ENCODE measurements at regions not wholly inside any gene's neighbourhood (a gene's known extent, or its start where the extent isn't known, plus 50 kb on each side); places are given as distances from the start of the nearest gene placed in this dataset.

- TF ChIP-seq YY1 (IDR thresholded peaks at IDR 0.05; ENCODE audit: low read depth) = no peak
- TF ChIP-seq CREB1 (IDR thresholded peaks at IDR 0.05; ENCODE audit: low read depth) = no peak
- no peak for TF ChIP-seq USF1 (IDR thresholded peaks at IDR 0.05)
- TF ChIP-seq, protein P1, sequence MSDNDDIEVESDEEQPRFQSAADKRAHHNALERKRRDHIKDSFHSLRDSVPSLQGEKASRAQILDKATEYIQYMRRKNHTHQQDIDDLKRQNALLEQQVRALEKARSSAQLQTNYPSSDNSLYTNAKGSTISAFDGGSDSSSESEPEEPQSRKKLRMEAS (IDR thresholded peaks at IDR 0.05) = no peak
- TF ChIP-seq TEAD4 (IDR thresholded peaks at IDR 0.05) = no peak
- TF ChIP-seq NFIC (IDR thresholded peaks at IDR 0.05) = no peak
- TF ChIP-seq CEBPB (IDR thresholded peaks at IDR 0.05) = no peak
- no peak for TF ChIP-seq EGR1 (IDR thresholded peaks at IDR 0.05)
- no peak for TF ChIP-seq RAD21 (IDR thresholded peaks at IDR 0.05; ENCODE audit: low read depth)
These were observed 216.8 kb downstream of the NXNL2 start for GRCh38 chr9:88751781-88752180.

GRCh38 chr9:88753691-88754367, 218.9 kb downstream of the NXNL2 start:
- no peak for TF ChIP-seq EP300 (IDR thresholded peaks at IDR 0.05; ENCODE audit: borderline replicate concordance)
- no peak for TF ChIP-seq YY1 (IDR thresholded peaks at IDR 0.05; ENCODE audit: low read depth)
- TF ChIP-seq RAD21 (IDR thresholded peaks at IDR 0.05; ENCODE audit: low read depth) = no peak
- TF ChIP-seq EGR1 (IDR thresholded peaks at IDR 0.05) = no peak
- no peak for TF ChIP-seq CEBPB (IDR thresholded peaks at IDR 0.05)
- TF ChIP-seq, protein P2, sequence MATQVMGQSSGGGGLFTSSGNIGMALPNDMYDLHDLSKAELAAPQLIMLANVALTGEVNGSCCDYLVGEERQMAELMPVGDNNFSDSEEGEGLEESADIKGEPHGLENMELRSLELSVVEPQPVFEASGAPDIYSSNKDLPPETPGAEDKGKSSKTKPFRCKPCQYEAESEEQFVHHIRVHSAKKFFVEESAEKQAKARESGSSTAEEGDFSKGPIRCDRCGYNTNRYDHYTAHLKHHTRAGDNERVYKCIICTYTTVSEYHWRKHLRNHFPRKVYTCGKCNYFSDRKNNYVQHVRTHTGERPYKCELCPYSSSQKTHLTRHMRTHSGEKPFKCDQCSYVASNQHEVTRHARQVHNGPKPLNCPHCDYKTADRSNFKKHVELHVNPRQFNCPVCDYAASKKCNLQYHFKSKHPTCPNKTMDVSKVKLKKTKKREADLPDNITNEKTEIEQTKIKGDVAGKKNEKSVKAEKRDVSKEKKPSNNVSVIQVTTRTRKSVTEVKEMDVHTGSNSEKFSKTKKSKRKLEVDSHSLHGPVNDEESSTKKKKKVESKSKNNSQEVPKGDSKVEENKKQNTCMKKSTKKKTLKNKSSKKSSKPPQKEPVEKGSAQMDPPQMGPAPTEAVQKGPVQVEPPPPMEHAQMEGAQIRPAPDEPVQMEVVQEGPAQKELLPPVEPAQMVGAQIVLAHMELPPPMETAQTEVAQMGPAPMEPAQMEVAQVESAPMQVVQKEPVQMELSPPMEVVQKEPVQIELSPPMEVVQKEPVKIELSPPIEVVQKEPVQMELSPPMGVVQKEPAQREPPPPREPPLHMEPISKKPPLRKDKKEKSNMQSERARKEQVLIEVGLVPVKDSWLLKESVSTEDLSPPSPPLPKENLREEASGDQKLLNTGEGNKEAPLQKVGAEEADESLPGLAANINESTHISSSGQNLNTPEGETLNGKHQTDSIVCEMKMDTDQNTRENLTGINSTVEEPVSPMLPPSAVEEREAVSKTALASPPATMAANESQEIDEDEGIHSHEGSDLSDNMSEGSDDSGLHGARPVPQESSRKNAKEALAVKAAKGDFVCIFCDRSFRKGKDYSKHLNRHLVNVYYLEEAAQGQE (IDR thresholded peaks at IDR 0.05; ENCODE audit: low read depth) = no peak
- no peak for TF ChIP-seq TCF12 (IDR thresholded peaks at IDR 0.05; ENCODE audit: low read depth)
- no peak for TF ChIP-seq TAF1 (IDR thresholded peaks at IDR 0.05; ENCODE audit: low read depth)
- no peak for TF ChIP-seq ZBTB7A (IDR thresholded peaks at IDR 0.05; ENCODE audit: low read depth)
- no peak for TF ChIP-seq USF1 (IDR thresholded peaks at IDR 0.05)
- no peak for TF ChIP-seq FOXM1 (IDR thresholded peaks at IDR 0.05; ENCODE audit: borderline replicate concordance, low read depth)
- no peak for TF ChIP-seq CREB1 (IDR thresholded peaks at IDR 0.05; ENCODE audit: low read depth)
- TF ChIP-seq TEAD4 (IDR thresholded peaks at IDR 0.05) = no peak
- TF ChIP-seq, protein P1 (IDR thresholded peaks at IDR 0.05) = no peak
- no peak for TF ChIP-seq NFIC (IDR thresholded peaks at IDR 0.05)

DNA sequence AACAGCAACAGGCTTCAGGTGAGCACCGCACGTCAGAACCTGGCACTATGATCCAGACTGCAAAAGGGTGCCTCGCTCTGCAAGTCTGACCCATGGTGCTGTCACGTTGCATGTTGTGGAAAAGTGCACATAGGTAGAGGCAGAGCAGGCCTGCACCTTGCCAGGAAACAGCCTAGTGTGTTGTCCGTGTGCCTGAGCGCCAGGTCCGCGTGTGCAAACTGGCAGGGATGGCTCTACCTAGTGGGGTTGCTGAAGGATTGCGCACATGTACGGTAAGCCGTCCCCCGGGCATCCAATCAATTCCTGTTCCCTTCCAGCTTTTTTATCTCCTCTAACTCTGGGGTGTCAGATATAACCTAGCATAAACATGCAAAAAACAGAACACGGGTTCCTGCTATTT, 219.5 kb downstream of the NXNL2 start:
- TF ChIP-seq ZBTB7A (IDR thresholded peaks at IDR 0.05; ENCODE audit: low read depth) (no peak), USF1 (IDR thresholded peaks at IDR 0.05) (no peak), TCF12 (IDR thresholded peaks at IDR 0.05; ENCODE audit: low read depth) (no peak), EP300 (IDR thresholded peaks at IDR 0.05; ENCODE audit: borderline replicate concordance) (no peak)
- TF ChIP-seq, protein P1 (IDR thresholded peaks at IDR 0.05) = no peak

DNA sequence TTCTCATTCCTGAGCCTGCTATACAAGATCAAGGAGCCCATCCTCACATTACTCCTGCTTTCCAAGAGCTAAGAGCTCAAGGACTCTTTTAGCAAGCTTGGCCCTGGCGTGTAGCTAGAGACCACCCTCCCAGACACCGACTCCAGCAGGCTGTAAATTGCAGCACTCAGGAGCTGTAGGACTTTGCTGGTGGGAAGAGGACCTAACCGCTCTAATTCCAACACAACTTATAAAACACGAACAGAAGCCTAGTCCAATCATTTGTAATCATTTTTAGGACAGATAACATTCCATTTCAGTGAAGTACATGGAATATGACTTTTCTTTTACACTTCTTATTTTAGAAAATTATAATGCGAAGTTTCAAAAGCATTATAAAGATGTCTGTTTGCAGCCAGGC, 219.9 kb downstream of the NXNL2 start:
- TF ChIP-seq CREB1 (IDR thresholded peaks at IDR 0.05; ENCODE audit: low read depth) = no peak
- TF ChIP-seq EGR1 (IDR thresholded peaks at IDR 0.05) = no peak
- TF ChIP-seq YY1 (IDR thresholded peaks at IDR 0.05; ENCODE audit: low read depth) = no peak
- no peak for TF ChIP-seq FOXM1 (IDR thresholded peaks at IDR 0.05; ENCODE audit: borderline replicate concordance, low read depth)
- TF ChIP-seq USF1 (IDR thresholded peaks at IDR 0.05) = no peak
- TF ChIP-seq TAF1 (IDR thresholded peaks at IDR 0.05; ENCODE audit: low read depth) = no peak
- TF ChIP-seq CEBPB (IDR thresholded peaks at IDR 0.05) = no peak
- no peak for TF ChIP-seq EP300 (IDR thresholded peaks at IDR 0.05; ENCODE audit: borderline replicate concordance)
- no peak for TF ChIP-seq ZBTB7A (IDR thresholded peaks at IDR 0.05; ENCODE audit: low read depth)
- TF ChIP-seq NFIC (IDR thresholded peaks at IDR 0.05) = no peak
- TF ChIP-seq, protein P1 (IDR thresholded peaks at IDR 0.05) = no peak

GRCh38 chr9:88757406-88758010, 222.5 kb downstream of the NXNL2 start:
- TF ChIP-seq YY1 (IDR thresholded peaks at IDR 0.05; ENCODE audit: low read depth) = no peak
- TF ChIP-seq USF1 (IDR thresholded peaks at IDR 0.05) = no peak

- TF ChIP-seq CEBPB (IDR thresholded peaks at IDR 0.05) = no peak
- TF ChIP-seq, protein P1 (IDR thresholded peaks at IDR 0.05) = no peak
- no peak for TF ChIP-seq CREB1 (IDR thresholded peaks at IDR 0.05; ENCODE audit: low read depth)
- no peak for TF ChIP-seq TEAD4 (IDR thresholded peaks at IDR 0.05)
- TF ChIP-seq YY1 (IDR thresholded peaks at IDR 0.05; ENCODE audit: low read depth) = no peak
- TF ChIP-seq RAD21 (IDR thresholded peaks at IDR 0.05; ENCODE audit: low read depth) = no peak
- TF ChIP-seq FOXM1 (IDR thresholded peaks at IDR 0.05; ENCODE audit: borderline replicate concordance, low read depth) = no peak
- no peak for TF ChIP-seq TCF12 (IDR thresholded peaks at IDR 0.05; ENCODE audit: low read depth)
- no peak for TF ChIP-seq EGR1 (IDR thresholded peaks at IDR 0.05)
- TF ChIP-seq USF1 (IDR thresholded peaks at IDR 0.05) = no peak
- no peak for TF ChIP-seq ZBTB7A (IDR thresholded peaks at IDR 0.05; ENCODE audit: low read depth)
- no peak for TF ChIP-seq EP300 (IDR thresholded peaks at IDR 0.05; ENCODE audit: borderline replicate concordance)
- no peak for TF ChIP-seq NFIC (IDR thresholded peaks at IDR 0.05)
- no peak for TF ChIP-seq TAF1 (IDR thresholded peaks at IDR 0.05; ENCODE audit: low read depth)
- TF ChIP-seq, protein P2 (IDR thresholded peaks at IDR 0.05; ENCODE audit: low read depth) = no peak
These were observed 224.4 kb downstream of the NXNL2 start for GRCh38 chr9:88759364-88759763.
